WI38 (cell line): ENCODE measurements at regions not wholly inside any gene's neighbourhood (a gene's known extent, or its start where the extent isn't known, plus 50 kb on each side); places are given as distances from the start of the nearest gene placed in this dataset.

ENCODE experiments used
- H3K4me3 ChIP-seq: 2 replicates; pipeline ENCODE4 v1.5.1; 2011; ENCODE audit warnings: low read depth, mild to moderate bottlenecking, control low read depth, low read length
- CTCF ChIP-seq: IDR thresholded peaks from 2 replicates; pipeline ENCODE4 v1.5.1; 2012; ENCODE audit warnings: low read depth, mild to moderate bottlenecking, control low read depth, low read length

- no peak for TF ChIP-seq CTCF
Measured at GRCh38 chrX:37955273-37955672, 51.1 kb upstream of the SYTL5 start.

GRCh38 chrX:37956223-37956622 is 50.1 kb upstream of the SYTL5 start:
- no peak for TF ChIP-seq CTCF
- no peak overlapping the region for H3K4me3 ChIP-seq

More at GRCh38 chrX:37955273-37955672, 51.1 kb upstream of the SYTL5 start:
- H3K4me3 ChIP-seq, result no peak overlapping the region
